HAP-1 (cell line): ENCODE measurements at regions not wholly inside any gene's neighbourhood (a gene's known extent, or its start where the extent isn't known, plus 50 kb on each side); places are given as distances from the start of the nearest gene placed in this dataset.
A peak's percentile ranks its signal among the peaks of the same experiment; 100 is the strongest.
"Not testable (repeated sequence)": the region's sequence is repeated elsewhere in the genome, so short reads cannot be mapped to it uniquely, and the experiment has no call there.

Source experiments
- DNase-seq, 2 experiments: peaks; one replicate each; pipeline ENCODE4 v3.0.0-alpha.2; 2016 to 2020; ENCODE audit warnings: low spot score in 2 of 2
- H3K27me3 ChIP-seq: fragments of 250-450 bp; sonication (Bioruptor Pico); 2 replicates; pipeline ENCODE4 v1.5.1; 2020; ENCODE audit warnings: low read depth, mild to moderate bottlenecking, moderate library complexity
- H3K36me3 ChIP-seq: fragments of 250-450 bp; sonication (Bioruptor Pico); replicated peaks from 2 replicates; pipeline ENCODE4 v1.5.1; 2020; ENCODE audit warnings: mild to moderate bottlenecking
- H3K4me1 ChIP-seq: fragments of 250-450 bp; sonication (Bioruptor Pico); 2 replicates; pipeline ENCODE4 v1.5.1; 2020; ENCODE audit warnings: mild to moderate bottlenecking
- H3K4me3 ChIP-seq: fragments of 250-450 bp; sonication (Bioruptor Pico); 2 replicates; pipeline ENCODE4 v1.5.1; 2020; ENCODE audit warnings: mild to moderate bottlenecking, moderate library complexity
- H3K9me3 ChIP-seq: fragments of 250-450 bp; sonication (Bioruptor Pico); 2 replicates; pipeline ENCODE4 v1.5.1; 2020; ENCODE audit warnings: mild to moderate bottlenecking, moderate library complexity
- in situ Hi-C: fragments of 300-500 bp; cut with MboI; formaldehyde crosslinking; loops from 3 replicates; pipeline ENCODE4 v1.14.3; 2020; ENCODE audit warnings: low sequenced_read_pairs, inconsistent platforms, mixed read lengths

DNA sequence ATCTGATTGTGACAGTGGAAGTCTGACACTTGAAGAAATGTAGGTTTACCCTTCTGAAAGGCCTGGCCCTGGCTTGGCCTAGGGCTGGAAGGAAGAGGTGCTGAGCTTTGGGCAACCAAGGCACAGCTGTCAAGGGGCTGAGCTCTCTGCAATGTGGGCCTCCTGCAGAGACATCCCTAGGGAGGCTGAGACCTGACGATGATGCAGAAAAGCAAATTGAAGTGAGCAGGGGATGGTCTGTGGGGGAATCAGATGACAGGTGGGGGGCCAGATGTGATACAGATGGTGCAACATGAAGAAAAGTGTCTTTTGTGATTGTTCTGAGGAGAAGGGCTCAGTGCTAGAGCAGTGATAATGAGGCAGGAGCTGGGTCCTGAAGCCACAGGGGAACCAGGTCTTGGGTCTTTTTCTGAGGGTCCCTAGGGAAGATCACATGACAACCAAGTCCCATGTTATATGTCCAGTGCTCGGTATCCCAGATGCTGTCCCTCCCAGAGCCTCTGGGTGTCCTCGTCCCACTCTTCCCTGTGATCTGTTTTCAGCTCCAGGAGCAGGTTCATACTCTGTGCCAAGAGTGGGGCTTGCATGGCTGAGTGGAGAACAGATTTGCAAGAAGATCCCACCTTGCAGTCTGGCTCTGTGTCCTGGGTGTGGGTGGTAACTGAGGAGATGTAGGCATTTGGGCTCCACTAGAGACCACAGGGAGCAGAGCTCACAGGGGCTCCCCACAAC, 79.9 kb upstream of the VPREB1 start:
- no peaks in the 10 kb centered on the region for H3K4me1 ChIP-seq
- no peaks in the 10 kb centered on the region for H3K9me3 ChIP-seq
- in situ Hi-C loops, result no loop called here
- no peak for DNase-seq
- no peaks in the 10 kb centered on the region for H3K36me3 ChIP-seq
- no peak overlapping the region for H3K4me3 ChIP-seq
- no peaks in the 10 kb centered on the region for H3K27me3 ChIP-seq

DNA sequence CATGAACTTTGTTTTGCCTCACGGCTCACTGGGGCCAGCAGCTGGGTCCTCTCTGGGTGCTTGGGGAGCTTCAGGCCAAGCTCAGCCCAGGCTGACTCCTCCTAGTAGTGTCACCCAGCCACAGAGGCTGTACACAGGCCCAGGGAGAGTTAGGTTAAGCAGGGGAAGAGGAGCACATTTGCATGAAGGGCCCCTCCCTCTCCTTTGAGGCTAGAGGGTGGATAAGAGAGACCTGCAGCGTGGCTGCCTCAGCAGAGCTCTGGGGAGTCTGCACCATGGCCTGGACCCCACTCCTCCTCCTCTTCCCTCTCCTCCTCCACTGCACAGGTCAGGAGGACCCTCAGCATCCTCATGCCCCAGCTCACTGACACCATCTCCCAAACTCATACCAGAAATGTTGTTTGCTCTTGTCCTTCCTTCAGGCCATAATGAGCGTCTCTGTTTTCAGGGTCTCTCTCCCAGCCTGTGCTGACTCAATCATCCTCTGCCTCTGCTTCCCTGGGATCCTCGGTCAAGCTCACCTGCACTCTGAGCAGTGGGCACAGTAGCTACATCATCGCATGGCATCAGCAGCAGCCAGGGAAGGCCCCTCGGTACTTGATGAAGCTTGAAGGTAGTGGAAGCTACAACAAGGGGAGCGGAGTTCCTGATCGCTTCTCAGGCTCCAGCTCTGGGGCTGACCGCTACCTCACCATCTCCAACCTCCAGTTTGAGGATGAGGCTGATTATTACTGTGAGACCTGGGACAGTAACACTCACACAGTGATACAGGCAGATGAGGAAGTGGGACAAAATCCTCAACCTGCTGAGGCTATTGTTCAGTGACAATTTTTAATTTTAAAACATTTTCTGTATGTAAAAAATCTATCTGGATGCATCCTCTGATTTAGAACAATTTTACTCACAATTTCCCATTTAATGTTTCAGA, 82.4 kb upstream of the VPREB1 start:
- Histone ChIP-seq H3K4me1 (no peaks in the 10 kb centered on the region), H3K27me3 (no peaks in the 10 kb centered on the region), H3K9me3 (no peaks in the 10 kb centered on the region), H3K4me3 (no peak overlapping the region), H3K36me3 (no peaks in the 10 kb centered on the region)
- DNase-seq, result no peak
- in situ Hi-C loops, result no loop called here

DNA sequence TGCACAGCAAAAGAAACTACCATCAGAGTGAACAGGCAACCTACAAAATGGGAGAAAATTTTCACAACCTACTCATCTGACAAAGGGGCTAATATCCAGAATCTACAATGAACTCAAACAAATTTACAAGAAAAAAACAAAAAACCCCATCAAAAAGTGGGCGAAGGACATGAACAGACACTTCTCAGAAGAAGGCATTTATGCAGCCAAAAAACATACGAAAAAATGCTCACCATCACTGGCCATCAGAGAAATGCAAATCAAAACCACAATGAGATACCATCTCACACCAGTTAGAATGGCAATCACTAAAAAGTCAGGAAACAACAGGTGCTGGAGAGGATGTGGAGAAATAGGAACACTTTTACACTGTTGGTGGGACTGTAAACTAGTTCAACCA, 83.8 kb upstream of the VPREB1 start:
- H3K4me3 ChIP-seq, H3K9me3 ChIP-seq, H3K27me3 ChIP-seq, H3K4me1 ChIP-seq, H3K36me3 ChIP-seq, DNase-seq, in situ Hi-C loops: not testable (repeated sequence)

DNA sequence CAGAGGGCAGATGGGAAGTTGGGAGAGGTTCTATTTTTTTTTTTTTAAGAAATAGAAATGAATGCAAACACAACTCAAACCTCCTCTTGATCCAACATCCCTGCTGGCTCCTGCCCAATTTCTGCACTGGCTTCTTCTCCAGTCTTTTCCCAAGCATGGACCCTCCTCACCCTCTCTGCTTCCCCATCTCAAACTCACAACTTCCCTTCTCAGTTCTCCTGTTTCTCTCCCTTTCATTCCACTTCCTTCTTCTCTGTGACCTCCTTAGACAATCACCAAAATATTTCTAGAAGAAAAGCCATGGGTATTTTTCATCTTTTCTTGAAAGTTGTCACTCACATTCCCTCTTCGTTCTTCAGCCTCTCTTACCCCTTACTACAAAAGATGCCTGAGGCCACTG, 85.2 kb upstream of the VPREB1 start:
- Histone ChIP-seq H3K36me3 (no peaks in the 10 kb centered on the region), H3K4me3 (no peak overlapping the region), H3K27me3 (no peaks in the 10 kb centered on the region), H3K4me1 (no peaks in the 10 kb centered on the region), H3K9me3 (no peaks in the 10 kb centered on the region)
- DNase-seq, result no peak
- in situ Hi-C loops, result no loop called here

DNA sequence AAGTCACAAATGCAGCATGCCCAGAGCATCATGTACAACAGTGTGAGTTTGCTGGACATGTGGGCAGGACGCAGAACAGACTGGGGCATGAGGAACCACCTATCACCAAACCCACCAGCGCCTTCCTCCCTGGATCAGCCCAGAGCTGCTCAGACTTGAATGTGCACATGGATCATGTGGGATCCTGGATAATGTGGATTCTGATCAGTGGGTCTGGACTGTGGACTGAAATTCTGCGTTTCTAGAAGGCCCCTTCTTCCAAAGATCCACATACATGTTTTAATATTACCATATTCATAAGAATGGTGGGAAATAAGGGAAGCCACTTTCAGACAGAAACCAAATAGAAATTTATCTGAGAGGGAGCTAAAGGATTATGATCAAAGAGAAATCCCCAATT, 85.6 kb upstream of the VPREB1 start:
- no peak overlapping the region for H3K4me3 ChIP-seq
- H3K9me3 ChIP-seq, result no peaks in the 10 kb centered on the region
- H3K4me1 ChIP-seq, result no peaks in the 10 kb centered on the region
- H3K27me3 ChIP-seq, result no peaks in the 10 kb centered on the region
- in situ Hi-C loops, result no loop called here
- no peaks in the 10 kb centered on the region for H3K36me3 ChIP-seq
- no peak for DNase-seq

DNA sequence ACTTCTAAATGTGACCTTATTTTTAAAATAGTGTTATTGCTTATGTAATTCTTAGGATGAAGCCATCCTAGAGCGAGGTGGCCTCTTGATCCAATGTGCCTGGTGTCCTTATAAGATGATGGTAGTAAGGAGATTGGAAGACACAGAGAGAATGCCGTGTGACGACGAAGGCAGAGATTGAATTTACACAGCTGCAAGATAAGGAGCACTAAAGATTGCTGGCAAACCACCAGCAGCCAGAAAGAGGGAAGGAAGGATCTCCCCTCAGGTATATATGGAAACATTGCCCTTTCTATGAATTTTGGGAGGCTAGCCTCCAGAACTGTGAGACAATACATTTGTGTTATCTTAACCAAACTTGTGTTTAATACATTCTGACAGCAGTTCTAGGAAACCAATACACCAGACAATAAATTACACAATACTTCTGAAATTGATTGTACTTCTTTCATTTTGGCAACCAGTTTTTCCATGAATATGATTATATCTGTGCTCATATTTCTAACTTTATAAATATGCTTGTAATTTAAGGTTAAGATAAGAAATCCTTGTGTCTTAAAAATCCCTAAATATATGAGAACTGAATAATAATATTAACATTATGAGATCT, 86.3 kb upstream of the VPREB1 start:
- in situ Hi-C loops, result no loop called here
- no peak for DNase-seq
- no peaks in the 10 kb centered on the region for H3K36me3 ChIP-seq
- H3K4me3 ChIP-seq, result no peak overlapping the region
- no peaks in the 10 kb centered on the region for H3K4me1 ChIP-seq
- H3K27me3 ChIP-seq, result no peaks in the 10 kb centered on the region
- no peaks in the 10 kb centered on the region for H3K9me3 ChIP-seq

DNA sequence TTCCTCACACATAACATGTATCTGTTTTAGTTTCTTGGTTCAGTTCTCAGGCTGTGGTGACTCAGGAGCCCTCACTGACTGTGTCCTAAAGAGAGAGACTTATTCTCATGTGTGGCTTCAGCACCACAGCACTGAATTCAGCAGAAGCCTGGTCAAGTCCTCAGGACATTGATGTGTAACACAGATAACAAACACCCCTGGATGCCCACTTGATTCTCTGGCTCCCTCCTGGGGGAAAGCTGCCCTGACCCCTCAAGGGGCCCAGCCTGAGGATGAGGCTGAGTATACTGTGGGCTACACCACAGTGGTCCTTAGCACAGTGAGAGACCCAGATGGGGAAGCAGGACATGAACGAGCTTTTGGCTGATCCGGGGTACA, 87.2 kb upstream of the VPREB1 start:
- H3K27me3 ChIP-seq, result no peaks in the 10 kb centered on the region
- no peak overlapping the region for H3K4me3 ChIP-seq
- in situ Hi-C loops, result no loop called here
- no peaks in the 10 kb centered on the region for H3K36me3 ChIP-seq
- no peaks in the 10 kb centered on the region for H3K9me3 ChIP-seq
- H3K4me1 ChIP-seq, result no peaks in the 10 kb centered on the region
- DNase-seq, result no peak

DNA sequence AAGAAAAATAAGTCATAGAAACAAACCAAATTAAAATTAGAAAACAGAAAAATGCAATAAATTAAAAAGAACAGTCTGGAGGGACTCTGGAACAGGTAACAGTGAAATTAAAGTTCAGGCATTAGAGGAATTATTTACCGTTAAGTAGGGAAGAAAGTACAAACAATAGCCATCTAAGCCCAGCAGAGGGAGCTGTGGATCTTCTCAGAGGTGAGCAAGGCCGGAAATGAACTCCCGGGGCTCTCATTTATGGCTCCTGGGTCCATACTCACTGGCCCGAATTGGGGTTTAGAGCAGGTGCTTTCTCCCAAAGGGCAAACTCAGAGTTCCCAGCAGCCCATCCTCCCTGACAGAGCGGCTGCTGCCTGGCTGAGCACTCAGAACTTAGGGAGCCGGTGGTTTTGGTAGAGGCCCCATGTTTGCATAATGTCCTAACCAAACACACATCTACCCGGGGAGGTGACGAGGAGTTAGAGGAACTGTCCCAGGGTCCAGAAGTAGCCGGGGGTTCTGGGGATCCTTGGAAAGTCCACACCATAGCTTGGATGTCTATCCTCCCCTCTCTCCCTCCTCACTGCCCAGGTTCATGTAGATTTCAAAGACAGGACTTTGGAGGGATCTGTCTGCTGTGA, 87.8 kb upstream of the VPREB1 start:
- in situ Hi-C loops, result no loop called here
- peaks cover 5% of the 10 kb centered on the region; the same call in 1 of the 2 replicates for H3K27me3 ChIP-seq
- peak; percentile 66 to 80 for DNase-seq
- H3K9me3 ChIP-seq, result no peaks in the 10 kb centered on the region
- H3K4me1 ChIP-seq, result no peaks in the 10 kb centered on the region
- H3K36me3 ChIP-seq, result no peaks in the 10 kb centered on the region
- no peak overlapping the region for H3K4me3 ChIP-seq

DNA sequence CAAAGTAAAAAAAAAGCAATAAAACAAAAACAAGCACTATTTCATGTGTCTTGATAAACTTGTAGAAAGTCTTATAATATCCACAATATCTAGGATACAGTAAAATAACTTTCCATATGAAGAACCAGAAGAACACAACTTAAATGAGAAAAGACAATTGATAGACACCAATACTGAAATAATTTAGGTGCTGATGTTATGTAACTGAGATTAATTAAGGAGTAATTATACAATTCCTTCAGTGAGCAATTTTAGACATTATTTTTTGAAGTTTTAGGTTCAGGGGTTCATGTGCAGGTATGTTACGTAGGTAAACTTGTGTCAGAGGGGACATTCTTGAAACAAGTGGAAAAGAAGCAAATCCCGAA, 88.3 kb upstream of the VPREB1 start:
- Histone ChIP-seq H3K27me3 (peaks cover 10% of the 10 kb centered on the region), H3K36me3 (no peaks in the 10 kb centered on the region), H3K9me3 (no peaks in the 10 kb centered on the region), H3K4me1 (no peaks in the 10 kb centered on the region), H3K4me3 (no peak overlapping the region)
- in situ Hi-C loops, result no loop called here
- no peak for DNase-seq

DNA sequence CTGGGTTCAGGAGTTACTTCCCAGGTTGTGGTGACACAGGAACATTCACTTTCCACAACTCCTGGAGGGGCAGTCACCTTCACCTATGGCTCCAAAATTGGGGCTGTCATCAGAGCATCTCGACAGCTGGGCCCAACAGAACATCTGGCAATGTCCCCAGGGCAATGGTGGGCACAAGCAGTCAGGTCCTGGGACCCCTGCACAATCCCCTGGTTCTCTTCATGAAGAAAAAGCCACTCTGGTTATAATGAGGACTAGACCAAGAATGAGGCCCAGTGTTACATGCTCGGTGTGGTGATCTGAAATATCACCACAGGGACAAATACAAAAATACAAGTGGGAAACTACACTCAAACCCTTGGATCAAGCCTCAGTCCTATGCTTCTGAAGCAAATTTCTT, 89.0 kb upstream of the VPREB1 start:
- no peak for DNase-seq
- no peak overlapping the region for H3K4me3 ChIP-seq
- H3K4me1 ChIP-seq, result no peaks in the 10 kb centered on the region
- in situ Hi-C loops, result no loop called here
- H3K36me3 ChIP-seq, result no peaks in the 10 kb centered on the region
- H3K27me3 ChIP-seq, result peaks cover 17% of the 10 kb centered on the region
- no peaks in the 10 kb centered on the region for H3K9me3 ChIP-seq

DNA sequence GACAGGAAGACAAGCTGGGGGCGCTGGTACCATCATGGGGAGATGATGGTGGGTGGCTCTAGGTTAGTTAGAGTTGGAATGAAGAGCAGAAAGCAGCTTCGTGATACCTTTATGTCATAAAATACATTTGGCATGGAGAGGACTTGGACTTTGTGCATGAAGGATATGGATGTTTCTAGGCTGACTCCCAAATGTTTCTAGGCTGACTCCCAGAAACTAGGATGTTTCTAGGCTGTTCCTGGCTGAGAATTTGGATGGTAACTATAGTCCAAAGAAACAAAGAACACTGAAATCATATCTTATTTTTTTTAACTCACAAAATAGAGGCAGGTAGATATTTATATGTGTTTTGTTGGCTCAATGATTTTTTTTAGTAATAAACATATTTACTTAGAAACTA, 89.4 kb upstream of the VPREB1 start:
- no peaks in the 10 kb centered on the region for H3K36me3 ChIP-seq
- H3K27me3 ChIP-seq, result peaks cover 21% of the 10 kb centered on the region
- H3K9me3 ChIP-seq, result no peaks in the 10 kb centered on the region
- no peak for DNase-seq
- in situ Hi-C loops, result no loop called here
- H3K4me3 ChIP-seq, result no peak overlapping the region
- H3K4me1 ChIP-seq, result no peaks in the 10 kb centered on the region

DNA sequence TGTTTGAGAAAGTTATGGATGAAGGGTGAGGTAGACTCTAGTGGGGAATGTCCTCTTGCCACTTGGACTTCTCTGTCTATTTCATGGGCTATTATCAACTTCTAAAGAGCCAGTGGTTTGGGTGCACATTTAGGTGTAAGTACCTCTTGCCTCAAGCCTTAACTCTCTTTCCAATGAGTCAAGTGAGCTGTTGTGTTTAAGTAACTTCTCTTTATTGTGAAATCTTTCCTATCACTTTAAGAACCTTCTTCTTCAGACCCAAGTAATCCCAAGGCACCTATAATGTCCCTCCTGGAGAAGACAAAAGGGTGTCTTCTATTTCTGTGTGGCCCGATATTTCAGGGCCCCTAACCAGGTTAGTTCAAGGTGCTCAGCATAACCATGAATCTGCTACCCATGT, 90.5 kb upstream of the VPREB1 start:
- Histone ChIP-seq H3K36me3 (no peaks in the 10 kb centered on the region), H3K4me1 (no peaks in the 10 kb centered on the region), H3K27me3 (peaks cover 32% of the 10 kb centered on the region), H3K9me3 (no peaks in the 10 kb centered on the region), H3K4me3 (no peak overlapping the region)
- no peak for DNase-seq
- in situ Hi-C loops, result no loop called here

DNA sequence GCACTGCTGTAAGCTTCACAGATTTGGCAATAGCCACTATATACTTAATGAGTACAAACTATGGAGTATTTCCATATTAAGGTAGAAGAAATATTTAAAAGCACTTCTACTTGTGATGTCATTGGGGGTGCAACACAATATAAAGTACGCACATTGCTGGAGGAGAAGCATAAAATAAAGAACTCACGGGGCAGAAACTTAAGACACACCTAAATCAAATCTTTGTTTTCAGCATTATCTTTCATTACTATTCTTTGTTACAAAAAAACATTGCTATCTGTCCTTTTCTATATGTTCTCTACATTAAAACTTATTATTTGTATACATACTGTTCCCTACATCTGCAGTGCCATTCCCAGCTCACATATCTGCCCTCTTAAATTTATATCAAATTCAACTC, 93.3 kb upstream of the VPREB1 start:
- no peak for DNase-seq
- no peaks in the 10 kb centered on the region for H3K36me3 ChIP-seq
- H3K4me3 ChIP-seq, result no peak overlapping the region
- H3K9me3 ChIP-seq, result no peaks in the 10 kb centered on the region
- in situ Hi-C loops, result no loop called here
- no peaks in the 10 kb centered on the region for H3K4me1 ChIP-seq
- peaks cover 52% of the 10 kb centered on the region for H3K27me3 ChIP-seq

DNA sequence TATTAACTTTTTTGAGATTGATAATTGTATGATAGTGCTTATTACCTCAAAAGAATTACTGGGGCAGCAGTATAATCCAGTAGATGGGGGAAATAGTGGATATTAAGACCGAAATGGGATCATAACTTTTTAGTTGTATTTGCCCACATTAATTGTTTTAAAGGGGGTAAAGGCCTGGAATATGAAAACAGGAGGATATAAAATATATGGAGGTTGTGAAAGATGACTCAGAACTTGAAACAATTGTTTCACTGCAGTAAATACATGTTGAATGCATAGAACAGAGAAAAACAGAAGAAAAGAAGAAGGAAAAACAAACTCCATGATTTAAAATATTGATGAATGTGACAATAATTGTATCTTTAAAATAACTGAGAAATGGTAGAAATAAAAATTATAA, 94.1 kb upstream of the VPREB1 start:
- no peaks in the 10 kb centered on the region for H3K36me3 ChIP-seq
- H3K27me3 ChIP-seq, result peaks cover 52% of the 10 kb centered on the region
- in situ Hi-C loops, result no loop called here
- H3K4me1 ChIP-seq, result no peaks in the 10 kb centered on the region
- DNase-seq, result no peak
- no peaks in the 10 kb centered on the region for H3K9me3 ChIP-seq
- no peak overlapping the region for H3K4me3 ChIP-seq
